Brain pericyte (primary cell): ENCODE measurements at regions not wholly inside any gene's neighbourhood (a gene's known extent, or its start where the extent isn't known, plus 50 kb on each side); places are given as distances from the start of the nearest gene placed in this dataset.
"Not testable (repeated sequence)": the region's sequence is repeated elsewhere in the genome, so short reads cannot be mapped to it uniquely, and the experiment has no call there.

ENCODE experiments used
- DNase-seq: peaks from one replicate; pipeline ENCODE4 v3.0.0-alpha.2; 2012; ENCODE audit warnings: low read depth, low spot score

DNA sequence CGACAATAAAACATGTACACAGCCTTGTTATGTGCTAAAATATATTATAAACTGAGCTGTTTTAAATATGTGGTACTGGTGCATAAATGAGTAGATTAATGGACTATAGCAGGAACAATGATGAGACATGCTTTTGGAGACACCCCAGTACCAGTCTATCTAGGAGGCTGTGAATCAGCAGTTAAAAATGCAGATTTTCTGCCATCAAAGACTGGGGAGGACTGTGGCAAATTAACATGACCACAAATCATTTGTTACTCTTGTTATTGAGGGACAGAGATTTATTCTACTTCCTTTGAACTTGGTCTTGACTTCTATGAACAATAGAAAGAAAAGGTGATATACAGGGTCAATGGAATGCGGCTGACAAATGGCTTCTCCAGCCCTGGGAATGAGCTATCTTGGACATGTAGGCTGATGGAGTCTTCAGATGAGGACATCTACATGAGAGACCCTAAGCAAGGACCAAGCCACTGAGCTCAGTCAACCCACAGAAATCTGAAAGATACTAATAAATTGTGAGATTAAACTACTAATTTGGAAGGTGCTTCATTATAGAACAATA is 551.7 kb upstream of the GJE1 start:
- no peak for DNase-seq

DNA sequence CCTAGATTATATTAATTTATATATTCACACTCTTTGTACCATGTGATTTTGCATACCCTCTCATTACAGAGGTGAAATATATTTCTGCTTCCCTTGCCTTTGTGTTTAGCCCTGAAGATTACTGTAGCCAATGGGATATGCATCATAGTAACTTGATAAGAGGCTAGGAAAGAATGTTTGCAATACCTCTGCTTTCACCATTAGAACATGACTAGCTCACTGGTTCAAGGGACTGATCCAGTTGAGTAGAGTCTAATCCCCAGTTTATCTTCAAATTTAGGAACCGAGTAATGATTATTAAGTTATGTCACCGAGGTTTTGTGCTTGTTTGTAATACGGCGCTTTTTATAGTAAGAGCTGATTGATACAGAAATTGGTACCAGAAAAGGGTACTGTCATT is 552.6 kb upstream of the GJE1 start:
- no peak for DNase-seq

DNA sequence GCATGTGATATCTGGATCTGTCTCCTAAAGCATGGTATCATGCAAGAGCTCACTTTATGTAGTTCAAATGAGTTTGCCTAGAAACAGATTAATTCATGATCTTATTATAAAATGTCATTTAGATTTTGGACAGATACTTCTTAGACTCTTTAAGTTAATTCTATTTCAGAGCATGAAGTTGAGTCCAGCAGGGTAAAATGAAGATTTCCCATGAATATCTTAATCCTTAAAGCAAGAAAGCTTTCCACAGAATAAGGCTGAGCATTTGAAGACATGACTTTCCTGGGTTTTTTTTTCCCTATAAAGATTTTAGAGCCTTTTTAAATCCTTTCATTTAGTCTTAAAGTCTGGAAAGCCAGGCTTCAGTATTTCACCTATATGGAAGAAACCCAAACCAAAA is 556.0 kb upstream of the GJE1 start:
- no peak for DNase-seq

GRCh38 chr6:141562851-141563763 is 569.6 kb upstream of the GJE1 start:
- DNase-seq = peak; percentile 80

DNA sequence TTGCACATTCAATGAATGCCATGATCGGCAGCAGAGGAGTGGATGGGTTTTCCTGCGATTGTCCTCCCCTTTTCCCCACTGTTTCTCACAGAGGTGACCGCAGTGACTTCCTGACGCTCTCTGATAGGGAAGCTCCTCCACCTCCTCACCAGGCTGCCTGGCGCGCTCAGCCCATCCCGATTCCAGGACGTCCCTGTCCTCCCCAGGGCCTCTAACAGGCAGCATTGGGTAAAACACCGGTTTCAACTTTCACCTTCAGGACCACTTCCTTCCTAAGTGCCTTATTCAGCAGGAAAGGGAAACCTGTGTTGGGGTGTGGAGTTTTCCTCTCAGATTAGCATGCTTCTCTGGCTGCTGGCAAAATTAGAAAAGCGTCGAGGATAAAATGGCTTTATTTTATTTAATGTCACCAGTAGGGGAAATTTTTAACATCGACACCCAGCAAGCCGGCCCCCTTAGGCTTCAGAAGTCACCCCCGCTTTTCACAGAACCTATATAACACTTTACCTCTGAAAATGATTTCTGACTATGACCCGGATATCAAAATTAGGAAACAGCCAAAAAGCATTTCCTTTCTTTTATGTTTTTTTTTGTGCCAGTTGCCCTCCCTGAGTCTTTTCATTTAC is 570.4 kb upstream of the GJE1 start:
- DNase-seq = no peak

DNA sequence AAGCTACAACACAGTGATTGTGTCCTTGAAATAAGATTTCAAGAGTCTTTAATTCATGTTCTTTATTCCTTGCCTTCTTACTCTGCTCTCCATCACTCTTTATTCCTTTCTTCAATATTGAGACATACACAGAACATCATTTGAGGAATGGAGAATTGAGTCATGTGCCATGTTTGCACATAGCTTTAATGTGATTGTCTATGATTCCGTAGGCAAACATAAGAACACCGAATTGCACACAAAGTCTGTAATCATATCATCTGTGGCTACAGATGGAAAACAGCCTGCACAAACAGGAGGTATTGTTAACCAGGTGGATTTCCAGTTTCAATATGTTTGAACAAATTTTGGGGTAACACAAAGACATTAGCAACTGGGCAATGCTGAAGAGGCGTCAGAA is 571.6 kb upstream of the GJE1 start:
- no peak for DNase-seq

DNA sequence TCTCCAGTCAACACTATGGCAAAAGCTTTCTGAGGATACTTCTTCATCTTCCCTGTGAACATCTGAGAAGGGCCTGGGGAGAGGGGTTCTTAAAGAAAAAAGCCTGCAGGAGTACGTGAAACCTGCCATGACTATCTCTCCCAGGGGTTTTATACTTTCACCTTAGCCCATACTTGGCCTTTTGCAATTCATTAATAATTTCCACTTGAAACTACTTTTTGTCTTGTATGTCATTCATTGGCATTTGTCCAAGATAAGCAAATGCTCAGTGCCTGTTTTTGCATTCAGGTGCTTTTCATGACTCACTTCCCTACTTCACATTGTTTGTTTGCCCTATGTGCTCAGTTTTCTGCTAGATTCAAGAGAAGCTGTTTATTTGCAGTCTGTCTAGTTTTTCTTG is 580.3 kb upstream of the GJE1 start:
- DNase-seq = peak; percentile 85

GRCh38 chr6:141552031-141552430 is 580.7 kb upstream of the GJE1 start:
- DNase-seq = no peak

DNA sequence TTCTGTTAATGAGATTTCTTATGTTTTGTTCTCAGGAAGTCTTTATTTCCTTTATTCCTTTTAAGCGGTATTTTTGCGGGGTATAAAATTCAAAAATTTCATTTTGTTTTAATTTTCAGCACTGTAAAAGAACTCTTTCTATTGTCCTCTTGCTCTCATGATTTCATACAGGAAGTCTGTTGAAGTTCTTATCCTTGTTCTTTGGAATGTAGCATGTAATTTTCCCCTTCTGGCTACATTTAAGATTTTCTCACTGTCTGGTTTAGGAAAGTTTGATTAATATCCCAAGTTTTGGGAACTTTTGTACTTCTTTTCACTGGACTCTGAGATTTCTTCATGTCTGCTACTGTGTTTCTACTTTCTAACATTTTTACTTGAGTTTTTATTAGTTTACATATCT is 581.4 kb upstream of the GJE1 start:
- no peak for DNase-seq

- no peak for DNase-seq
Observed at GRCh38 chr6:141550471-141550870, 582.3 kb upstream of the GJE1 start.

DNA sequence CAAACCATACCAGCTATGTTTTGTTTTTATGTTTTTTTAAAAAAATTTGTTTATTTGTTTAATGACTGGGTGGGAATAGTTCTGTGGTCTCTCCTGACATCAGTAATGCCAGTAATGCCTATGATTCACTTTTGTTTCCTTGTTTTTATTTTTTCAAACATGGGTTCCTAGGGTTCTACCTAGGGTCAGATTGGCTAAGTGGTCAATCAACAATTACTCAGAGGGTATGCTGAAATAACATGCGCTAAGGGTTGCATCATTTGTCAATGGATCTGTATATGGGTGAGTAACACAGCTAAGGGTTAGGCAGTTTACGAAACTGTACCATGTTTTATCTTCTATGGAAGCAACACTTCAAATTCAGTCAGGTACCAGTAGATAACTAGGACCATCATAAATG is 583.8 kb upstream of the GJE1 start:
- DNase-seq = peak; percentile 25

- DNase-seq = no peak
Observed at GRCh38 chr6:141541581-141542324, 591.0 kb upstream of the GJE1 start.

DNA sequence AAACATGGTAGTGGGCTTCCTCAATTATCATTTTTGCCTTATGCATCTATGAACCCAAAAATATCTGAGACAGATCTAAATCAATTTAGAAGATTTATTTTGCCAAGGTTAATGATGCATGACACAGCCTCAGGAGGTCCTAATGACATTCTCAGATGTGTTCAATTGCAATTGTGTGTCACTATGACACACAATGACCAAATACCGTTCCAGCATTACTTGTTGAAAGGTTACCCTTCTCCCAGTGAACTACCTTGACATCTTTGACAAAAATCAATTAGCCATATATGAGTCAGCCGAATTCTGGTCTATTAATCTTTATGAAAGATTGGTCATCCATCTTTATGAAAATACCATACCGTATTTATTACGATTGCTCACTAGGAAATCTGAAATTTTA is 592.5 kb upstream of the GJE1 start:
- no peak for DNase-seq

- DNase-seq = no peak
Observed at GRCh38 chr6:141539617-141540016, 593.1 kb upstream of the GJE1 start.

- DNase-seq = no peak
Observed at GRCh38 chr6:141532211-141532610, 600.5 kb upstream of the GJE1 start.

DNA sequence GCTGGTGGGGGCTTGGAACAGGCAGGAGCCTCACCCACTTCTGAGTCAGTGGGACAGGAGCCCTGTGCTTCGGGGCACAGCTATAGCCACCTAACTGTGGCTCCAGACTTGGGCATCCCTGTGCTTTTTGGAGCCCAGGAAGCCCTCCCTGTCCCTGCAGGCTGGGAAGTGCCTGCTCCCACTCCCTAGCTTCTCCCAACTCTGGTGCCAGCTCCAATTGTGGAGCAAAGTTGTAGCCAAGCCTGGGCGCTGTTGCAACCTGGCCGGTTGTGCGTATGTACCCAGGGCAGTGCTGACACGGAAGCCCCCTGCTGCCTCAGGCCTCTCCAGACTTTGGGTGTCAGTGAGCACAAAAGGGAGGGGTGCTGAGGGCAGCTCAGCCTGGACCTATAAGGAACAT is 601.7 kb upstream of the GJE1 start:
- DNase-seq = no peak

DNA sequence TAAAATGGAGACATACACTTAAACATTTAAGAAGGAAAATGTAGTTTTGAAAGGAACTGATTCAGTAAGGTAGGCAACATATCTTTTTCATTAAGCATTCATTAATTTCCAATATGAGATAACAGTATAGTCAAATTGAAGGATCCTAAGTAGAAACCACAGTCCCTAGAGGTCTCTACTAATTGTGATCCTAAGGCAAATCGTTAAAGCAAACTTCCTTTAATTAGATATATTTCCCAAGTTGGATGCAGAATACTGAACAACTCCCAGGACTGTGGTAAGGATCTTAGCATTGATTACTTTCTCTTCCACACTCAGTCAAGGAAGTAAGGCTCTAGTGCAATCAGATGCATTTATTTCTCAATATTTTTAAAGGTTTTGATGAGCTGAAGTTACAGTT is 604.1 kb upstream of the GJE1 start:
- no peak for DNase-seq

DNA sequence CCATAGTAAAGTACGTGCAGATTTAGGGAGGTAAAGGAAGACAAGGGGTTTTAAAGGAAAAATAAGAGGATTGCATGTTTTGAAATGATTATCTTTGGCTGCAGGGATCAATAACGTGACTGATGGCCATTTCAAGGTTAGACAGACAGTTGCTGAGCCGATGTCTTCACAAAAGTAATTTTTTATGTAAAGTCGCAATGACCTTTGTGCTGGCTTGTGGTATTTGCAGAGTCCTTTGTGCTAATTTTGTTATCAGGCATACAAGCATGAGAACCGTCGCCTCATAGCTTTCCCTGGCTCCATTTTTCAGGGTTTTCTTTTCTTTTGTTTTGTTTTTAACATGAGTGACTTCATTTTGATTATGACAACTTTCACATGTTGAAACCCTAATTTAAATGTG is 605.7 kb upstream of the GJE1 start:
- no peak for DNase-seq

- DNase-seq = no peak
Observed at GRCh38 chr6:141521440-141521839, 611.3 kb upstream of the GJE1 start.

DNA sequence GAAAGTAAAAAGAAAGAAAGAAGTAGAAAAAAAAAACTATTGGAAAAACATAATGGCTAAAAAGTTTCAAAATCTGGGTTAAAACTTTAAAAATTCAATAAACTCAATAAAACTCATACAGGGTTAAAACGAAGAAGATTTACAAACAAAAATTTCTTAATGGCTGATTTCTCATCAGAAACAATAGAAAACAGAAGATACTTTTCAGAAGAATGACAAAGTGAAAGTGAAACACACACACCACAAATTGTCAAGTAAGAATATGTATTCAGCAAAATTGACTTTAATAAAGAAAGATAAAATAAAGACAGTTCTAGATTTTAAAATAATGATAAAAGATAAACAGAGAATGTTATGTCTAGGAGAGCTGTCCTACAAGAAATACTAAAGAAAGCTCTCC is 618.9 kb upstream of the GJE1 start:
- no peak for DNase-seq

DNA sequence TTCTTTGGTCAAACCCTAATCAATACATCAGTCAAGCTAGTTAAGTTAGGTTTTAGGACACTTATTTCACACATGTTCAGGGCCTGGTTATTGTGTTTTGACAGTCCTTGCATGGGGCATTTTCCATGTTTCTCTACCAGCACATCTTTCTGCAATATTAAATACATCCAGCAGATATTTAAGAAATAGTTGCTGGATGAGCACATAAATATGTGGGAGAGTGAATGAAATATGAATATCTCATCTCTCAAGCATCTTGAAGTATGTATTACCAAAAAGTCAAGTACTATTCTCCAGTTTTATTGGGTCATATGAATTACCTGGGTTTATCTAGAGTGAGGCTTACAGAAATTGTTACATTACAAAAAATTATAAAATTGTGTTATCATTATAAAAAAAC is 621.9 kb upstream of the GJE1 start:
- DNase-seq = no peak

GRCh38 chr6:141506062-141506461 is 626.7 kb upstream of the GJE1 start:
- DNase-seq = not testable (repeated sequence)
